ENCODE measurements at regions not wholly inside any gene's neighbourhood (a gene's known extent, or its start where the extent isn't known, plus 50 kb on each side); places are given as distances from the start of the nearest gene placed in this dataset.

DNA sequence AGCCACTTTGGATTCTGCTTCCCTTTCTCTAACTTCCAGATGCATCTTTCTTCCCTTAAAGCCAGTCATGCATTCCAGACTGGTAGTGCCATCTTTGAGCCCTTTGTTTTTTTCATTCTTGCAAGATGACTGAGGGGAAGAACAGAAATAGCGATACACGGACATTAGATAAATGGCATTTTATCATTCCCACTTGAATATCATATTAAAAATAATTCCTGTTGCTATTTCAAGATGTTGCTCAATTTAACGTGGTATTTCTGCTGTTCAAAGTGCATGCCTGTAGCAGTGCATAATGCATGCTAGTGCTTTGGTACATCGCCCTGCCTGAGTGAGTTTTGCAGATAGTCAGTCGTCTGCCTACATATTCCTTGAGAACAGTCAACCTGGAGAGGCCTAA is 140.6 kb upstream of the FRY start:
- no peak for TF ChIP-seq TAF1 (IDR thresholded peaks at IDR 0.05; ENCODE audit: low read depth, low read length)
- no peak for TF ChIP-seq POLR2AphosphoS5 (IDR thresholded peaks at IDR 0.05; ENCODE audit: low read depth, low read length)
- no peak for TF ChIP-seq POLR2A (IDR thresholded peaks at IDR 0.05; ENCODE audit: low read depth, low read length)
- no peak for TF ChIP-seq SPI1 (IDR thresholded peaks at IDR 0.05; ENCODE audit: low read depth, low read length)
- no peak for TF ChIP-seq POU2F2 (IDR thresholded peaks at IDR 0.05; ENCODE audit: low read depth, low read length)
- TF ChIP-seq PAX5 (IDR thresholded peaks at IDR 0.05; ENCODE audit: insufficient read depth, low read length, severe bottlenecking), result no peak
